GM12874 (cell line): ENCODE measurements at regions not wholly inside any gene's neighbourhood (a gene's known extent, or its start where the extent isn't known, plus 50 kb on each side); places are given as distances from the start of the nearest gene placed in this dataset.

Experiments
- TF ChIP-seq, protein P1 (sequence below): IDR thresholded peaks from 2 replicates; pipeline ENCODE4 v1.5.1; 2011; ENCODE audit warnings: low read depth, mild to moderate bottlenecking, control low read depth, low read length, moderate library complexity; ENCODE audit not compliant: insufficient read depth

GRCh38 chr5:93039888-93040287, 541.1 kb downstream of the NR2F1-AS1 start:
- TF ChIP-seq, protein P1, sequence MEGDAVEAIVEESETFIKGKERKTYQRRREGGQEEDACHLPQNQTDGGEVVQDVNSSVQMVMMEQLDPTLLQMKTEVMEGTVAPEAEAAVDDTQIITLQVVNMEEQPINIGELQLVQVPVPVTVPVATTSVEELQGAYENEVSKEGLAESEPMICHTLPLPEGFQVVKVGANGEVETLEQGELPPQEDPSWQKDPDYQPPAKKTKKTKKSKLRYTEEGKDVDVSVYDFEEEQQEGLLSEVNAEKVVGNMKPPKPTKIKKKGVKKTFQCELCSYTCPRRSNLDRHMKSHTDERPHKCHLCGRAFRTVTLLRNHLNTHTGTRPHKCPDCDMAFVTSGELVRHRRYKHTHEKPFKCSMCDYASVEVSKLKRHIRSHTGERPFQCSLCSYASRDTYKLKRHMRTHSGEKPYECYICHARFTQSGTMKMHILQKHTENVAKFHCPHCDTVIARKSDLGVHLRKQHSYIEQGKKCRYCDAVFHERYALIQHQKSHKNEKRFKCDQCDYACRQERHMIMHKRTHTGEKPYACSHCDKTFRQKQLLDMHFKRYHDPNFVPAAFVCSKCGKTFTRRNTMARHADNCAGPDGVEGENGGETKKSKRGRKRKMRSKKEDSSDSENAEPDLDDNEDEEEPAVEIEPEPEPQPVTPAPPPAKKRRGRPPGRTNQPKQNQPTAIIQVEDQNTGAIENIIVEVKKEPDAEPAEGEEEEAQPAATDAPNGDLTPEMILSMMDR: no peak

GRCh38 chr5:93034621-93035590, 546.1 kb downstream of the NR2F1-AS1 start:
- TF ChIP-seq, protein P1: no peak

GRCh38 chr5:93022796-93023447, 558.1 kb downstream of the NR2F1-AS1 start:
- TF ChIP-seq, protein P1: no peak

DNA sequence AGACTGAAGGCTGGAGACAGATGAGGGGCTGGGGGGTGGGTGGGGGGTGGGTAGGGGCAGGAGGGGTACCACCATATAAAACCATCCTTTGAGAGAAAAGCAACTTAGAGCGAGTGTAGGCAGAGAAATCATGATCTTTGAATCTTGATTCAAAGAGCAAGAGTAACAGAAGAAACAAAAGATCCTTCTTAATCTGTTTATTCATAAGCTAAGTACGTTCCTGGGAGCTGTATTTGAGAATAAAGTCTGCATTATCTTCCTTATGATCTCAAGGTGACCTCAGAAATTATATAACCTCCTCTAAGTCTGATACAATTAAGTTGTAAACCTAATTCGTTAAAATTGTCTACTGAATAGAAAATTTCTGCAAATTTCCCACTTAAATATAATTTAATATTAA, 558.8 kb downstream of the NR2F1-AS1 start:
- TF ChIP-seq, protein P1: no peak

- TF ChIP-seq, protein P1: no peak
Observed at GRCh38 chr5:93019896-93020295, 561.1 kb downstream of the NR2F1-AS1 start.

GRCh38 chr5:93018461-93018860, 562.6 kb downstream of the NR2F1-AS1 start:
- TF ChIP-seq, protein P1: no peak

- TF ChIP-seq, protein P1: no peak
Observed at GRCh38 chr5:93017849-93018248, 563.2 kb downstream of the NR2F1-AS1 start.
